ENCODE measurements at regions not wholly inside any gene's neighbourhood (a gene's known extent, or its start where the extent isn't known, plus 50 kb on each side); places are given as distances from the start of the nearest gene placed in this dataset.

GRCh38 chr2:60068755-60069154 is 484.7 kb downstream of the BCL11A start:
- TF ChIP-seq SPI1 (IDR thresholded peaks at IDR 0.05; ENCODE audit: borderline replicate concordance, low read depth) (peak; percentile 73; the same call in 1 of the 2 replicates), GABPA (IDR thresholded peaks at IDR 0.05; ENCODE audit: low read depth) (no peak)
- no peak overlapping the region for H3K4me3 ChIP-seq (replicated peaks; ENCODE audit: insufficient read depth, low read length)
- DNase-seq (ENCODE audit: low read depth in 1 of 2, low spot score in 1 of 2), result no peak

GRCh38 chr2:60067006-60067405 is 486.4 kb downstream of the BCL11A start:
- H3K4me3 ChIP-seq (replicated peaks; ENCODE audit: insufficient read depth, low read length), result no peak overlapping the region
- H3K27ac ChIP-seq (replicated peaks), result no peak overlapping the region
- DNase-seq (ENCODE audit: low read depth in 1 of 2, low spot score in 1 of 2), result no peak
- TF ChIP-seq REST (IDR thresholded peaks at IDR 0.05; ENCODE audit: insufficient replicate concordance, low read depth) (no peak), POLR2AphosphoS5 (IDR thresholded peaks at IDR 0.05; ENCODE audit: low read depth) (no peak), SPI1 (IDR thresholded peaks at IDR 0.05; ENCODE audit: borderline replicate concordance, low read depth) (no peak), CTCF (IDR thresholded peaks at IDR 0.05; ENCODE audit: insufficient read depth, low read length) (no peak), GABPA (IDR thresholded peaks at IDR 0.05; ENCODE audit: low read depth) (no peak)
- no peaks in the 10 kb centered on the region for H3K27me3 ChIP-seq (ENCODE audit: insufficient read depth, poor library complexity, severe bottlenecking)

More at GRCh38 chr2:60068755-60069154, 484.7 kb downstream of the BCL11A start:
- no peak overlapping the region for H3K27ac ChIP-seq (replicated peaks)
- H3K27me3 ChIP-seq (ENCODE audit: insufficient read depth, poor library complexity, severe bottlenecking), result no peaks in the 10 kb centered on the region

GRCh38 chr2:60066096-60066839 is 487.2 kb downstream of the BCL11A start:
- TF ChIP-seq REST (IDR thresholded peaks at IDR 0.05; ENCODE audit: insufficient replicate concordance, low read depth), result no peak
- TF ChIP-seq GABPA (IDR thresholded peaks at IDR 0.05; ENCODE audit: low read depth), result no peak
- TF ChIP-seq CTCF (IDR thresholded peaks at IDR 0.05; ENCODE audit: insufficient read depth, low read length), result no peak
- TF ChIP-seq SPI1 (IDR thresholded peaks at IDR 0.05; ENCODE audit: borderline replicate concordance, low read depth), result no peak
- TF ChIP-seq POLR2AphosphoS5 (IDR thresholded peaks at IDR 0.05; ENCODE audit: low read depth), result no peak
- no peak for DNase-seq (ENCODE audit: low read depth in 1 of 2, low spot score in 1 of 2)
- H3K27me3 ChIP-seq (ENCODE audit: insufficient read depth, poor library complexity, severe bottlenecking), result no peaks in the 10 kb centered on the region
- H3K4me3 ChIP-seq (replicated peaks; ENCODE audit: insufficient read depth, low read length), result no peak overlapping the region
- no peak overlapping the region for H3K27ac ChIP-seq (replicated peaks)

GRCh38 chr2:60064687-60065389 is 488.6 kb downstream of the BCL11A start:
- DNase-seq (ENCODE audit: low read depth in 1 of 2, low spot score in 1 of 2), result no peak
- TF ChIP-seq GABPA (IDR thresholded peaks at IDR 0.05; ENCODE audit: low read depth) (no peak), REST (IDR thresholded peaks at IDR 0.05; ENCODE audit: insufficient replicate concordance, low read depth) (no peak), SPI1 (IDR thresholded peaks at IDR 0.05; ENCODE audit: borderline replicate concordance, low read depth) (no peak), CTCF (IDR thresholded peaks at IDR 0.05; ENCODE audit: insufficient read depth, low read length) (no peak), POLR2AphosphoS5 (IDR thresholded peaks at IDR 0.05; ENCODE audit: low read depth) (no peak)
- no peak overlapping the region for H3K27ac ChIP-seq (replicated peaks)

More at GRCh38 chr2:60064687-60065389, 488.6 kb downstream of the BCL11A start:
- H3K4me3 ChIP-seq (replicated peaks; ENCODE audit: insufficient read depth, low read length), result no peak overlapping the region
- no peaks in the 10 kb centered on the region for H3K27me3 ChIP-seq (ENCODE audit: insufficient read depth, poor library complexity, severe bottlenecking)

All from HL-60 (cell line).